HEK293 (cell line): ENCODE measurements at regions not wholly inside any gene's neighbourhood (a gene's known extent, or its start where the extent isn't known, plus 50 kb on each side); places are given as distances from the start of the nearest gene placed in this dataset.

Experiments
- CTCF ChIA-PET: fragments of 350-600 bp; formaldehyde crosslinking; extraction: SDS; loops from one replicate; lab custom pipeline; 2021; ENCODE audit warnings: antibody characterized with exemption; lab: Yijun Ruan, JAX
- POLR2A ChIA-PET: fragments of 300-600 bp; formaldehyde crosslinking; extraction: SDS; loops from one replicate; lab custom pipeline; 2020; ENCODE audit warnings: antibody characterized with exemption, inconsistent platforms; lab: Yijun Ruan, JAX
- H3K27ac ChIP-seq: fragments of 200-500 bp; sonication (Bioruptor generic); 2 replicates; pipeline ENCODE4 v1.5.1; 2014; ENCODE audit warnings: low read depth, low read length, control low read depth, inconsistent platforms; ENCODE audit errors: extremely low read depth
- H3K36me3 ChIP-seq, 2 experiments: fragments of 200-500 bp in 1 of 2; sonication (Bioruptor generic) in 1 of 2; 1 replicate in 1 of 2; 2 replicates in 1 of 2; pipeline ENCODE4 v1.5.1; 2014 to 2017; ENCODE audit warnings: inconsistent platforms in 2 of 2, low read length in 2 of 2; ENCODE audit not compliant: control insufficient read depth in 2 of 2, insufficient read depth in 1 of 2
- H3K4me1 ChIP-seq: fragments of 200-500 bp; sonication (Bioruptor generic); 2 replicates; pipeline ENCODE4 v1.5.1; 2014; ENCODE audit warnings: mild to moderate bottlenecking, low read length, inconsistent platforms; ENCODE audit not compliant: control insufficient read depth, insufficient read depth
- H3K4me3 ChIP-seq: 2 replicates; pipeline ENCODE4 v1.5.1; 2011; ENCODE audit warnings: low read depth, mild to moderate bottlenecking, control low read depth, low read length, moderate library complexity
- H3K9me3 ChIP-seq: fragments of 200-500 bp; sonication (Bioruptor generic); 2 replicates; pipeline ENCODE4 v1.5.1; 2014; ENCODE audit warnings: low read depth, low read length, inconsistent platforms; ENCODE audit not compliant: control insufficient read depth, insufficient read depth
- BCL11B ChIP-seq: fragments of 450-650 bp; formaldehyde crosslinking; IDR thresholded peaks from 2 replicates; pipeline ENCODE4 v1.5.1; 2016; ENCODE audit warnings: low read depth, missing biosample characterization, missing genetic modification characterization
- FEZF1 ChIP-seq: fragments of 450-650 bp; formaldehyde crosslinking; IDR thresholded peaks from 2 replicates; pipeline ENCODE4 v1.5.1; 2016; ENCODE audit warnings: missing biosample characterization, missing genetic modification characterization
- ZBTB7A ChIP-seq: fragments of 450-650 bp; formaldehyde crosslinking; IDR thresholded peaks from 2 replicates; pipeline ENCODE4 v1.5.1; 2016; ENCODE audit warnings: low read depth, missing biosample characterization, missing genetic modification characterization
- ZNF121 ChIP-seq: fragments of 450-650 bp; formaldehyde crosslinking; IDR thresholded peaks from 2 replicates; pipeline ENCODE4 v1.5.1; 2016; ENCODE audit warnings: missing biosample characterization, missing genetic modification characterization
- ZNF155 ChIP-seq: fragments of 450-650 bp; formaldehyde crosslinking; IDR thresholded peaks from 2 replicates; pipeline ENCODE4 v1.5.1; 2016; ENCODE audit warnings: missing biosample characterization, missing genetic modification characterization
- ZNF19 ChIP-seq: fragments of 450-650 bp; formaldehyde crosslinking; IDR thresholded peaks from 2 replicates; pipeline ENCODE4; 2016; ENCODE audit warnings: missing biosample characterization, missing genetic modification characterization, low read depth
- ZNF433 ChIP-seq: fragments of 450-650 bp; formaldehyde crosslinking; IDR thresholded peaks from 2 replicates; pipeline ENCODE4 v1.5.1; 2016; ENCODE audit warnings: missing biosample characterization, missing genetic modification characterization, low read depth
- ZNF558 ChIP-seq: fragments of 450-650 bp; formaldehyde crosslinking; IDR thresholded peaks from 2 replicates; pipeline ENCODE4 v1.5.1; 2016; ENCODE audit warnings: missing biosample characterization, missing genetic modification characterization
- ZNF654 ChIP-seq: fragments of 450-650 bp; formaldehyde crosslinking; IDR thresholded peaks from 2 replicates; pipeline ENCODE4 v1.5.1; 2016; ENCODE audit warnings: low read depth, missing biosample characterization, missing genetic modification characterization
- ZNF76 ChIP-seq: fragments of 450-650 bp; formaldehyde crosslinking; IDR thresholded peaks from 2 replicates; pipeline ENCODE4; 2016; ENCODE audit warnings: low read depth, missing biosample characterization, missing genetic modification characterization, borderline replicate concordance
- ZNF776 ChIP-seq: fragments of 450-650 bp; formaldehyde crosslinking; IDR thresholded peaks from 2 replicates; pipeline ENCODE4 v1.5.0; 2017; ENCODE audit warnings: missing biosample characterization, missing genetic modification characterization, borderline replicate concordance
- ZNF791 ChIP-seq: fragments of 450-650 bp; formaldehyde crosslinking; IDR thresholded peaks from 2 replicates; pipeline ENCODE4 v1.5.1; 2016; ENCODE audit warnings: missing biosample characterization, missing genetic modification characterization
- TF ChIP-seq, protein P1 (sequence below): fragments of 450-650 bp; formaldehyde crosslinking; IDR thresholded peaks from 2 replicates; pipeline ENCODE4 v1.5.1; 2016; ENCODE audit warnings: missing biosample characterization, missing genetic modification characterization
- TF ChIP-seq, protein P2 (sequence below): fragments of 450-650 bp; formaldehyde crosslinking; IDR thresholded peaks from 2 replicates; pipeline ENCODE4 v1.5.1; 2016; ENCODE audit warnings: missing biosample characterization, missing genetic modification characterization
- TF ChIP-seq, protein P3 (sequence below): fragments of 450-650 bp; formaldehyde crosslinking; IDR thresholded peaks from 2 replicates; pipeline ENCODE4 v1.5.1; 2016; ENCODE audit warnings: missing biosample characterization, missing genetic modification characterization
- TF ChIP-seq, protein P4 (sequence below): fragments of 450-650 bp; formaldehyde crosslinking; IDR thresholded peaks from 2 replicates; pipeline ENCODE4 v1.5.1; 2016; ENCODE audit warnings: missing biosample characterization, missing genetic modification characterization
- TF ChIP-seq, protein P5 (sequence below): fragments of 450-650 bp; formaldehyde crosslinking; IDR thresholded peaks from 2 replicates; pipeline ENCODE4 v1.5.0; 2017; ENCODE audit warnings: missing biosample characterization, missing genetic modification characterization, borderline replicate concordance
- TF ChIP-seq, protein P6 (sequence below): fragments of 450-650 bp; formaldehyde crosslinking; IDR thresholded peaks from 2 replicates; pipeline ENCODE4 v1.5.1; 2016; ENCODE audit warnings: missing biosample characterization, missing genetic modification characterization, low read depth

DNA sequence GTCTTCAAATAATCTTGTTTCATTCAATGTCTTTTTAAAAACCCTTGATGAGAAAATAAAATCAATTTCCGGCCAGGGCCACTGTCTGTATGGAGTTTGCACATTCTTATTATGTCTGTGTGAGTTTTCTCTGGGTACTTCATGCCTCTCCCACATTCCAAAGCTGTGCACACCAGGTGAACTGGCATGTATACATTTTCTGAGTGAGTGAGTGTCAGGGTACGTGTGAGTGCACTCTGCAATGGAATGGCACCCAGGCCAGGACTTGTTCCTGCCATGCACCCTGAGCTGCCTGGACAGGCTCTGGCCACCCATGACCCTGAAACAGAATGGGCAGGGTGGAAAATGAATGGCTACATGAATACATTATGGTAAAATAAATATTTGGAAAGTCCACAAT lies 61.3 kb downstream of the UBE2NL start:
- no peak overlapping the region for H3K27ac ChIP-seq
- ChIA-PET CTCF (no interaction called here), POLR2A (no interaction called here)
- H3K4me3 ChIP-seq = no peak overlapping the region
- no peaks in the 10 kb centered on the region for H3K4me1 ChIP-seq
- H3K9me3 ChIP-seq = no peaks in the 10 kb centered on the region; the same call in none of the 2 replicates
- TF ChIP-seq, protein P1, sequence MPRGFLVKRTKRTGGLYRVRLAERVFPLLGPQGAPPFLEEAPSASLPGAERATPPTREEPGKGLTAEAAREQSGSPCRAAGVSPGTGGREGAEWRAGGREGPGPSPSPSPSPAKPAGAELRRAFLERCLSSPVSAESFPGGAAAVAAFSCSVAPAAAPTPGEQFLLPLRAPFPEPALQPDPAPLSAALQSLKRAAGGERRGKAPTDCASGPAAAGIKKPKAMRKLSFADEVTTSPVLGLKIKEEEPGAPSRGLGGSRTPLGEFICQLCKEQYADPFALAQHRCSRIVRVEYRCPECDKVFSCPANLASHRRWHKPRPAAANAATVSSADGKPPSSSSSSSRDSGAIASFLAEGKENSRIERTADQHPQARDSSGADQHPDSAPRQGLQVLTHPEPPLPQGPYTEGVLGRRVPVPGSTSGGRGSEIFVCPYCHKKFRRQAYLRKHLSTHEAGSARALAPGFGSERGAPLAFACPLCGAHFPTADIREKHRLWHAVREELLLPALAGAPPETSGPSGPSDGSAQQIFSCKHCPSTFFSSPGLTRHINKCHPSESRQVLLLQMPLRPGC = no peak
- TF ChIP-seq, protein P2, sequence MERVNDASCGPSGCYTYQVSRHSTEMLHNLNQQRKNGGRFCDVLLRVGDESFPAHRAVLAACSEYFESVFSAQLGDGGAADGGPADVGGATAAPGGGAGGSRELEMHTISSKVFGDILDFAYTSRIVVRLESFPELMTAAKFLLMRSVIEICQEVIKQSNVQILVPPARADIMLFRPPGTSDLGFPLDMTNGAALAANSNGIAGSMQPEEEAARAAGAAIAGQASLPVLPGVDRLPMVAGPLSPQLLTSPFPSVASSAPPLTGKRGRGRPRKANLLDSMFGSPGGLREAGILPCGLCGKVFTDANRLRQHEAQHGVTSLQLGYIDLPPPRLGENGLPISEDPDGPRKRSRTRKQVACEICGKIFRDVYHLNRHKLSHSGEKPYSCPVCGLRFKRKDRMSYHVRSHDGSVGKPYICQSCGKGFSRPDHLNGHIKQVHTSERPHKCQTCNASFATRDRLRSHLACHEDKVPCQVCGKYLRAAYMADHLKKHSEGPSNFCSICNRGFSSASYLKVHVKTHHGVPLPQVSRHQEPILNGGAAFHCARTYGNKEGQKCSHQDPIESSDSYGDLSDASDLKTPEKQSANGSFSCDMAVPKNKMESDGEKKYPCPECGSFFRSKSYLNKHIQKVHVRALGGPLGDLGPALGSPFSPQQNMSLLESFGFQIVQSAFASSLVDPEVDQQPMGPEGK (tag by site-specific recombination) = no peak
- TF ChIP-seq ZNF76 (tag by site-specific recombination) (no peak), ZNF155 (tag by site-specific recombination) (no peak), ZBTB7A (tag by site-specific recombination) (no peak), ZNF121 (tag by site-specific recombination) (no peak), ZNF654 (no peak), FEZF1 (tag by site-specific recombination) (no peak), ZNF558 (tag by site-specific recombination) (no peak), BCL11B (tag by site-specific recombination) (no peak), ZNF433 (tag by site-specific recombination) (no peak), ZNF19 (tag by site-specific recombination) (no peak), ZNF776 (tag by site-specific recombination) (no peak), ZNF791 (no peak)
- TF ChIP-seq, protein P3, sequence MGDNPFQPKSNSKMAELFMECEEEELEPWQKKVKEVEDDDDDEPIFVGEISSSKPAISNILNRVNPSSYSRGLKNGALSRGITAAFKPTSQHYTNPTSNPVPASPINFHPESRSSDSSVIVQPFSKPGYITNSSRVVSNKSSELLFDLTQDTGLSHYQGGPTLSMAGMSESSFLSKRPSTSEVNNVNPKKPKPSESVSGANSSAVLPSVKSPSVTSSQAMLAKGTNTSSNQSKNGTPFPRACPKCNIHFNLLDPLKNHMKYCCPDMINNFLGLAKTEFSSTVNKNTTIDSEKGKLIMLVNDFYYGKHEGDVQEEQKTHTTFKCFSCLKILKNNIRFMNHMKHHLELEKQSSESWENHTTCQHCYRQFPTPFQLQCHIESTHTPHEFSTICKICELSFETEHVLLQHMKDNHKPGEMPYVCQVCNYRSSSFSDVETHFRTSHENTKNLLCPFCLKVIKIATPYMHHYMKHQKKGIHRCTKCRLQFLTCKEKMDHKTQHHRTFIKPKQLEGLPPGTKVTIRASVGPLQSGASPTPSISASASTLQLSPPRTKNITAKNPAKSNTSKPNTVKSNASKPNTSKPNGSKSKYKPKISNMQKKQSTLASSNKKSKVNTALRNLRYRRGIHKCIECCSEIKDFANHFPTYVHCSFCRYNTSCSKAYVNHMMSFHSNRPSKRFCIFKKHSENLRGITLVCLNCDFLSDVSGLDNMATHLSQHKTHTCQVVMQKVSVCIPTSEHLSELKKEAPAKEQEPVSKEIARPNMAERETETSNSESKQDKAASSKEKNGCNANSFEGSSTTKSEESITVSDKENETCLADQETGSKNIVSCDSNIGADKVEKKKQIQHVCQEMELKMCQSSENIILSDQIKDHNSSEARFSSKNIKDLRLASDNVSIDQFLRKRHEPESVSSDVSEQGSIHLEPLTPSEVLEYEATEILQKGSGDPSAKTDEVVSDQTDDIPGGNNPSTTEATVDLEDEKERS (tag by site-specific recombination) = no peak
- TF ChIP-seq, protein P4, sequence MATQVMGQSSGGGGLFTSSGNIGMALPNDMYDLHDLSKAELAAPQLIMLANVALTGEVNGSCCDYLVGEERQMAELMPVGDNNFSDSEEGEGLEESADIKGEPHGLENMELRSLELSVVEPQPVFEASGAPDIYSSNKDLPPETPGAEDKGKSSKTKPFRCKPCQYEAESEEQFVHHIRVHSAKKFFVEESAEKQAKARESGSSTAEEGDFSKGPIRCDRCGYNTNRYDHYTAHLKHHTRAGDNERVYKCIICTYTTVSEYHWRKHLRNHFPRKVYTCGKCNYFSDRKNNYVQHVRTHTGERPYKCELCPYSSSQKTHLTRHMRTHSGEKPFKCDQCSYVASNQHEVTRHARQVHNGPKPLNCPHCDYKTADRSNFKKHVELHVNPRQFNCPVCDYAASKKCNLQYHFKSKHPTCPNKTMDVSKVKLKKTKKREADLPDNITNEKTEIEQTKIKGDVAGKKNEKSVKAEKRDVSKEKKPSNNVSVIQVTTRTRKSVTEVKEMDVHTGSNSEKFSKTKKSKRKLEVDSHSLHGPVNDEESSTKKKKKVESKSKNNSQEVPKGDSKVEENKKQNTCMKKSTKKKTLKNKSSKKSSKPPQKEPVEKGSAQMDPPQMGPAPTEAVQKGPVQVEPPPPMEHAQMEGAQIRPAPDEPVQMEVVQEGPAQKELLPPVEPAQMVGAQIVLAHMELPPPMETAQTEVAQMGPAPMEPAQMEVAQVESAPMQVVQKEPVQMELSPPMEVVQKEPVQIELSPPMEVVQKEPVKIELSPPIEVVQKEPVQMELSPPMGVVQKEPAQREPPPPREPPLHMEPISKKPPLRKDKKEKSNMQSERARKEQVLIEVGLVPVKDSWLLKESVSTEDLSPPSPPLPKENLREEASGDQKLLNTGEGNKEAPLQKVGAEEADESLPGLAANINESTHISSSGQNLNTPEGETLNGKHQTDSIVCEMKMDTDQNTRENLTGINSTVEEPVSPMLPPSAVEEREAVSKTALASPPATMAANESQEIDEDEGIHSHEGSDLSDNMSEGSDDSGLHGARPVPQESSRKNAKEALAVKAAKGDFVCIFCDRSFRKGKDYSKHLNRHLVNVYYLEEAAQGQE (tag by site-specific recombination) = no peak
- TF ChIP-seq, protein P5, sequence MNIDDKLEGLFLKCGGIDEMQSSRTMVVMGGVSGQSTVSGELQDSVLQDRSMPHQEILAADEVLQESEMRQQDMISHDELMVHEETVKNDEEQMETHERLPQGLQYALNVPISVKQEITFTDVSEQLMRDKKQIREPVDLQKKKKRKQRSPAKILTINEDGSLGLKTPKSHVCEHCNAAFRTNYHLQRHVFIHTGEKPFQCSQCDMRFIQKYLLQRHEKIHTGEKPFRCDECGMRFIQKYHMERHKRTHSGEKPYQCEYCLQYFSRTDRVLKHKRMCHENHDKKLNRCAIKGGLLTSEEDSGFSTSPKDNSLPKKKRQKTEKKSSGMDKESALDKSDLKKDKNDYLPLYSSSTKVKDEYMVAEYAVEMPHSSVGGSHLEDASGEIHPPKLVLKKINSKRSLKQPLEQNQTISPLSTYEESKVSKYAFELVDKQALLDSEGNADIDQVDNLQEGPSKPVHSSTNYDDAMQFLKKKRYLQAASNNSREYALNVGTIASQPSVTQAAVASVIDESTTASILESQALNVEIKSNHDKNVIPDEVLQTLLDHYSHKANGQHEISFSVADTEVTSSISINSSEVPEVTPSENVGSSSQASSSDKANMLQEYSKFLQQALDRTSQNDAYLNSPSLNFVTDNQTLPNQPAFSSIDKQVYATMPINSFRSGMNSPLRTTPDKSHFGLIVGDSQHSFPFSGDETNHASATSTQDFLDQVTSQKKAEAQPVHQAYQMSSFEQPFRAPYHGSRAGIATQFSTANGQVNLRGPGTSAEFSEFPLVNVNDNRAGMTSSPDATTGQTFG = no peak
- TF ChIP-seq, protein P6, sequence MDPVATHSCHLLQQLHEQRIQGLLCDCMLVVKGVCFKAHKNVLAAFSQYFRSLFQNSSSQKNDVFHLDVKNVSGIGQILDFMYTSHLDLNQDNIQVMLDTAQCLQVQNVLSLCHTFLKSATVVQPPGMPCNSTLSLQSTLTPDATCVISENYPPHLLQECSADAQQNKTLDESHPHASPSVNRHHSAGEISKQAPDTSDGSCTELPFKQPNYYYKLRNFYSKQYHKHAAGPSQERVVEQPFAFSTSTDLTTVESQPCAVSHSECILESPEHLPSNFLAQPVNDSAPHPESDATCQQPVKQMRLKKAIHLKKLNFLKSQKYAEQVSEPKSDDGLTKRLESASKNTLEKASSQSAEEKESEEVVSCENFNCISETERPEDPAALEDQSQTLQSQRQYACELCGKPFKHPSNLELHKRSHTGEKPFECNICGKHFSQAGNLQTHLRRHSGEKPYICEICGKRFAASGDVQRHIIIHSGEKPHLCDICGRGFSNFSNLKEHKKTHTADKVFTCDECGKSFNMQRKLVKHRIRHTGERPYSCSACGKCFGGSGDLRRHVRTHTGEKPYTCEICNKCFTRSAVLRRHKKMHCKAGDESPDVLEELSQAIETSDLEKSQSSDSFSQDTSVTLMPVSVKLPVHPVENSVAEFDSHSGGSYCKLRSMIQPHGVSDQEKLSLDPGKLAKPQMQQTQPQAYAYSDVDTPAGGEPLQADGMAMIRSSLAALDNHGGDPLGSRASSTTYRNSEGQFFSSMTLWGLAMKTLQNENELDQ (tag by site-specific recombination) = no peak
- H3K36me3 ChIP-seq = no peaks in the 10 kb centered on the region
